ENCODE measurements at regions not wholly inside any gene's neighbourhood (a gene's known extent, or its start where the extent isn't known, plus 50 kb on each side); places are given as distances from the start of the nearest gene placed in this dataset.

DNA sequence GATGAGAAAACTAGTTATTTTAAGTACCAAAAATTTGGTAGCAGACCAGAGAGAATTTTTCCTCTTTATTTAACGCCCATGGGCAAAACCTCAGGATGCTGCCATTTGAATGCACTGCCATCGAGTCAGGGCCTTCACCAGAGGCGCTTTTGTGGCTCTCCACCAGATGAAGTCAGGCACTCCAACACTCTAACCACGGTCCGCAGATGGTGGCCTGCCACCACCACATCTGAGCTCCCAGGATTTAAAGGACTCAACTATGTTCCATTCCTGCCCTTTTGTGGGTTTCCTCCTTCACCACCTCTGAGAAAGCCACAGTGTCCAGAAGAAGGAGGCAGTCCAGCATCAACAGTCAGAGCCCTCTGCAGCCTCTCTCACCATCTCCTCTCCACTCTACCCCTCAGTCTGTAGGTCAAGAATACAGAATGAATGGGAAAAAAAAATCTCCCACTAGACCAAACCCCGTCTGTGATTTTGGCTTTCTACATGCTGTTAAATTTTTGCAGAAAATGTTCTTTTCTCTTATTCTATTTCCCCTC is 647.4 kb downstream of the USP25 start:
- peak; percentile 62 for DNase-seq

GRCh38 chr21:16377857-16378256 is 648.1 kb downstream of the USP25 start:
- no peak for DNase-seq

- DNase-seq, result no peak
Observed at GRCh38 chr21:16378525-16378924, 648.7 kb downstream of the USP25 start.

- no peak for DNase-seq
Observed at GRCh38 chr21:16388291-16388690, 658.5 kb downstream of the USP25 start.

- DNase-seq, result no peak
Observed at GRCh38 chr21:16388911-16389560, 659.3 kb downstream of the USP25 start.

DNA sequence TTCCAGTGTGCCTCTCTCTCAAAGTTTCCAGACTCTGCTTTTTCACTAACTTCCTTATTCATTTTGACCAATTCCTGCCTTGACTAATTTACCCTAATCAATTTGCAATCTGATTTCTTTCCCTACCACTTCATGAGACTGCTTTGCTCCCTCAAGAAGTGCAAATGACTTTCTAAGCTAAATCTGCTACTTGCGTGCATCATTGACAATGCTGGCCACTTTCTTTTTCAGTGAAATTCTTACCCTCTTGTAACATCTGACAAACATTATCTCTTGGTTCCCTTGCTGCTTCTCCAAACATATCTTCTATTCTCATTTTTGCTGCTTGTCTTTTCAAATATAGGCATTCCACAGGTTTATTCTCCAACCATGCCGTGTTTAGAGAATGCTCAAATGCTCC is 659.9 kb downstream of the USP25 start:
- no peak for DNase-seq

DNA sequence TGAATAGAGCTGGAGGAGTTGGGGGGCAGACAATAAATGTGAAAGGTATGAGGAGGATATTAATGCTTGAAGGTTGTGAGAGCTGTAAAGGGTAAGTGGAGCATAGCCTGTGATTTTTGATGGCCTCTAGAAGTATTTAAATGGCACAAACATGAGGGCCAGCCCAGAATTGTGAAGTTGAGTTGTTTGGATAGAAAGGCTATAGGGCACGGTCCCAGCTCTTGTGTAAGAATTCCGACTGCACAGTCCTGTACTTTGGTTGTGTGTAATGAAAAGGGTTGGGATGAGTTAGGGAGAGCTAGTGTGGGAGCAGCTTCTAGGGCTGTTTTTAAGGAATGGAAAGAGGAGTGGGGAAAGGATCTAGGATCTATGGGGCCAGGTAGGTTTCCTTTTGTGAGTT is 665.5 kb downstream of the USP25 start:
- DNase-seq, result no peak

DNA sequence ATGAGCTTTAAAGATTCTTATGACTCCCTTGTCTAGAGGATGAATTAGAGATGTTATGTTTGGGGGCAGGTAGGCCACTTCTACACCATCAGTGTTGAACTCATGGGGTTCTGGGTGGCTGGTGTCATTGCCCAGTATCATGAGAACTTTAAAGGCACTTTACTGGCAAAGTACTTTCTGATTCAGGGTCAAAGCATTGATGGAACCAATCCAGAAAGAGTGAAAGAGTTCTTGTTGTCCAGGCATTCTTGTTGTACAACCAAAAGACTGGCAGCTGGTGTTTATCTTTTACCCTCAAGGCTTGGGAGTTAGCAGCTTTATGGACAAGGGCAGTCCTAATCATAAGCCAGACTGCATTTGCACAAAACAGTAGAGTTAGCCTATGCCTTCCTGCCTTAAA is 673.0 kb downstream of the USP25 start:
- DNase-seq, result no peak

- DNase-seq, result peak; percentile 24
Observed at GRCh38 chr21:16404776-16405175, 675.0 kb downstream of the USP25 start.

DNA sequence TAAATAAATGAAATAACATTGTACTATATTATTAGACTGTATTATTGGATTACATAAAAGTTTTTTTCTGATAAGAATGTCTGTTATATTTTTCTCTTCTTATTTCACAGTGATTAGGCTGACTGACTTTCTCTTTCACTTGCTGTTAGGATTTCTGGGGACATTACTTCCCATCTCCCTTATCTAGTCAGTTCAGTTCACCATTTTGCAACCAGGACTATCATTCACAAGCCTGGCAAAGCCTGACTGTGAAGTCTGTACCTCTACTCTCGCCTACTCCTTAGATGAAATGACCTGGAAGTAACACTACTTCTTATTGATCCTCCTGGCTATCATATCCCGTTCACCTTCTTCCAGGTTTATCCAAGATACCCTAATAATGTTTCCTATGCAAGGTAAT is 676.6 kb downstream of the USP25 start:
- DNase-seq, result no peak

- no peak for DNase-seq
Observed at GRCh38 chr21:16407403-16408240, 677.8 kb downstream of the USP25 start.

DNA sequence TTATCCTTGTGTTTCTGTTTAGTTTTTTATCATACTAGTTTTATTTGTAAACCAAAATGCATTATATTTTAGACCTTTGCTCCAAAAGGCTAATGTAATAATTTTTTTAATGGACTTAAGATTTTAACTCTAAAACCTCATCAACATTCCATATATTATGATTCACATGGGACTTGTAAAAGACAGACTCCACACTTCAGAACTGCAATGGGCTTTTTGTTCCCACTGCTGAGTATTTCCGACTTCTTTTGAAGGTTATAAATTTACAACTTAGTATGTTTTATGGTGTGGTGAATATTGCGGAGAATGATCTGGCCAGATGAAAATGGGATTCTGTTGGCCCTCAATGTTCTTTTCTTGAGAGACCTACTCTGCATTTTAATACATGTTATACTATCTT is 678.5 kb downstream of the USP25 start:
- DNase-seq, result no peak

- no peak for DNase-seq
Observed at GRCh38 chr21:16409352-16409751, 679.6 kb downstream of the USP25 start.

DNA sequence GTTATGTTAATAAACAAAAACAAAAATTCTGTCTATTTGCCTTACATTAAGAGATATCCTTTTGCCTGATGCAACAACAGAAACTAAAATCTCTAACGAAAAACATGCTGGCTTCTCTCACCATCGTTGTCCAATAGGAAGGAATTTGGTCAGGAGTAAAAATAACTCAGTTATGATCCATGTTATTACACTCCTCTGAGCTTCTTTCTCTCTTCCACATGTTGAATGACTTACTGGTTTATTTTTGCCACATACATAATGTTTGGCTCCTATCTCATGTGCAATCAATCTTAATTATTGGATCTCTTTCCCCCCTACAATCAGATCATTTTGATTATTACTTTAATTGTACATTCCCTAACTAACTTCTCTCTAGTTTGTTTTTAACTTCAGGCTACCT is 688.4 kb downstream of the USP25 start:
- no peak for DNase-seq

DNA sequence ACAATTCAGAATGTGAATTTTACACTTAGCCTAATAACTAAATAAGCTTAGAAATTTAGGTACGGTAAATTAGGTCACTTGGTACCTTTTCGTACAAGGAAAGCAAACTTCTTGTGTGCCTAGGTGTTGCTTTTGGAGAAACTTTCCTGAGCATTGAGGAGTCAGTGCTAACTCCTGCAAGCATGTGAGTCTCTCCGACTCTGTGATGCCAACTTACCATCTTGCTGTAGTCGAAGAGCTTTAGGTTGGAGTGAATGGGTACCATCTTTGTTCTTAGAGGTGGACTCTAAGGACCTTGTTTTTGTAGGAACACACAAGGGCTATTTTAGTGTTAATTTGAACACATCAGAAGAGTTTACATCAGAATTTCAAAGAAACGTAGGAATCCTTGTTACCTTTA is 688.9 kb downstream of the USP25 start:
- no peak for DNase-seq

DNA sequence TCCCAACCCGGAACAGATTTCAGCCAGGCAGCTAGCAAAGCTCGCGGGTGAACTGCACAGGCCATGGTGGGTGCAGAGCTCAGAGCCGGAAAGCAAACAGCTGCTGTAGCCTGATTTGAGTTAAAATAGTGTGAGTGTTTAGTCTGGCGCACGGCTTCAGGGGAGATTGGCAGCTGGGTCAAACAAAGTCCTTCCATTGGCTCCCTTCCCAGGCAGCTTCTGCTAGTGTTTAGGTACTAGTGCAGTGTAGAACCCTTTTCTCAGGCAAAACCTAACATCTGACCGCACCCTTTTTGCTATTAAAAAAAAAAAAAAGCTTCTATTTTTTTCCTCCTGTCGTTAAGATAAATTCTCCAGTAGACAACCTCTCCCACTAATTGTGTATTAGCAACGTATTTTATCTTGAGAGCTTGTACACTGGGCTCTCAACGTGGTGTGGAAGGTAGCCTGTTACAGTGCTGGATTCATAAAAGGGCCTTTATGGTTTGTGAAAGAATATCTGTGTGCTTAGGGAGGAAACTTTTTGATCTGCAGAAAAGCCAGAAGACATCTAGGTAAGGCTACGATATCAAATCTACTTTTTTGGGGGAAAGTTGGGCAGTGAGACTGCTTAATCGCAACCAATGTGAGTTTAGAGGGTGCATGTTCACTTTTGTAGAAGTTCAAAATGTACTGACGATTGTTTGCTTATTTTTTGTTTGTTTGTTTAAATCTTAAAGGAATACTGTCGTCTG is 689.6 kb downstream of the USP25 start:
- DNase-seq, result peak; percentile 91

DNA sequence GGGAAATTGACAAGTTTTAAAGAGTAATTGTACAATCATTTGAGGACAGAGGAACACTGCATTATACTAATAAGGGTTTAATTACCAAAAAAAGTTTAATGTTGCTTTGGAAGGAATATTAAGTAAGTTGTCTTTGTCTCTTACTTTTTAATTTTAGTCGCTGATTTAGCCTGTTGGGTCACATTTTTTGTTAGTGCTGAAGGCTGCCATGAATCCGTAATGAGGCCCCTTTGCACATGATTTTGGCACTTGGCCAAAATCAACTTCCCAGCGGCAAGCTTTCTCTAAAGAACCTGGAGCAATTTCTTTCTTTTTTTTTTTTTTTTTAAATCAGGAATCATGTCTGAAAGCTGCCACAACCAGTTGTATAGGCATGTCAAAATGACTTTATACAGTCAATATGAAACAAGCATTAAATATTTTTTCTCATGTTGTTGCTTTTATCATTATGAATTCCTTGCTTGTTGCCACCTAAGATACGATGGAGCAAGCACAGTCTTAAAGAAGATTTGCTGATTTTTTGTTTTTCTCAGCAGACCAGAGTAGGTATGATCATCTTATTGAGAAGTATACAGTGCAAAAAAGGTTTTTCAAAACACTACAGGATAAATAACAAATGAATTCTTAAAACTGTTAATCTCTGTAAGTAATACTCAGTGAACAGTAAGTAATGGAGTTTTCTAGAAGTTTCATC is 690.4 kb downstream of the USP25 start:
- DNase-seq, result peak; percentile 78

- no peak for DNase-seq
Observed at GRCh38 chr21:16421007-16421406, 691.2 kb downstream of the USP25 start.

DNA sequence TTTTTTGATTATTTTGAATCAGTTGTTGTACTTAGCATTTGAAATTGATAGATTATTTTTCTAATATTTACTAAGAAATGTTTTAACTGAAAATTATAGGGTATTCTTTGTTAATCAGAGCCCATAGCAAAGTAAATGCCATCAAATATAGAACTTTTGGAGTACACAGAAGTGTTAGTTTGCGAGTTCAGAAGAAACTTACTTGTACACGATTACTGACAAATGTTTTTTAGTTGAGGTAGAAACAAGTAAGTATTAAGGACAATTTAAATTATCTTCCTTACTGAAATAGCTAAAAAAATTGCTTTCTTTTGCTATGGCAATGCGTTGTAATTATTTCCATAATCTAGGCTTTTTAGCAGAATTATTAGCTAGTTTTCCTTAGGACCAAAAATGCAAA is 692.2 kb downstream of the USP25 start:
- no peak for DNase-seq

- DNase-seq, result peak; percentile 28
Observed at GRCh38 chr21:16422702-16423101, 692.9 kb downstream of the USP25 start.

DNA sequence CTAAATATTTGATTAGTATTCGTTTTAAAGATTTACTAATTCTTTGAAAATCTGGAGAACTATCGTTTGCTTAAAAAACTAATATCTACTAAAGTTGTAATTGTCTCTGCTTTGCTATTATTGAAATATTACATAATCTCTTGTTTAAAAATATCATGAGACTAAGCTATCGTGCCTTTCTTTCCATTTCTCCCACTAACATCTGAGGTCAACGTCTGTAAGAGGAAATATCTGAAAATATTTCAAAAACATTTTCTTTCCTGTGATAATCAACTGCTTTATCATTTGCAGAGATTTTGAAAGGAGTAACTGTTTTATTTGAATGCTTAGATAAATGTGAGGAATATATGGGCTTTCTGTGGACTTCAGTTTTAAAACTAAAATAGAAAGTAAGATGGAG is 694.1 kb downstream of the USP25 start:
- no peak for DNase-seq

- peak; percentile 25 for DNase-seq
Observed at GRCh38 chr21:16424331-16424751, 694.6 kb downstream of the USP25 start.

- no peak for DNase-seq
Observed at GRCh38 chr21:16425376-16425775, 695.6 kb downstream of the USP25 start.
